Omental fat pad (tissue), 3 donors: ENCODE measurements at regions not wholly inside any gene's neighbourhood (a gene's known extent, or its start where the extent isn't known, plus 50 kb on each side); places are given as distances from the start of the nearest gene placed in this dataset.

Experiments used
- ATAC-seq: fragments of 150-250 bp; one replicate; pipeline ENCODE4 v1.9.1; 2016; ENCODE audit warnings: mild to moderate bottlenecking, moderate library complexity; ENCODE audit not compliant: low FRiP score
- DNase-seq: peaks from one replicate; pipeline ENCODE4 v3.0.0-alpha.2; 2019; ENCODE audit warnings: low spot score
- CTCF ChIP-seq, 3 donors: fragments of 450-650 bp; IDR thresholded peaks; one replicate each; pipeline ENCODE4 v1.5.1; 2016 to 2017; ENCODE audit warnings: antibody characterized with exemption in 3 of 3, mild to moderate bottlenecking in 3 of 3, moderate library complexity in 2 of 3

GRCh38 chr14:101333335-101334280 is 227.7 kb upstream of the DIO3 start:
- ATAC-seq: no peak
- TF ChIP-seq CTCF (IDR thresholded peaks at IDR 0.05): no peak
- DNase-seq: no peak

- no peak for DNase-seq
- TF ChIP-seq CTCF (IDR thresholded peaks at IDR 0.05): no peak
- ATAC-seq: no peak
Observed at GRCh38 chr14:101334656-101335055, 226.6 kb upstream of the DIO3 start.

GRCh38 chr14:101335061-101335661 is 226.1 kb upstream of the DIO3 start:
- ATAC-seq (no peak), DNase-seq (no peak)
- no peak for TF ChIP-seq CTCF (IDR thresholded peaks at IDR 0.05)

GRCh38 chr14:101336183-101336582 is 225.1 kb upstream of the DIO3 start:
- no peak for TF ChIP-seq CTCF (IDR thresholded peaks at IDR 0.05)
- ATAC-seq: no peak
- no peak for DNase-seq

- no peak for TF ChIP-seq CTCF (IDR thresholded peaks at IDR 0.05)
- DNase-seq (no peak), ATAC-seq (no peak)
Observed at GRCh38 chr14:101337053-101337452, 224.2 kb upstream of the DIO3 start.

GRCh38 chr14:101340556-101340955 is 220.7 kb upstream of the DIO3 start:
- no peak for ATAC-seq
- DNase-seq: no peak
- no peak for TF ChIP-seq CTCF (IDR thresholded peaks at IDR 0.05)
